GM12872 (cell line): ENCODE measurements at regions not wholly inside any gene's neighbourhood (a gene's known extent, or its start where the extent isn't known, plus 50 kb on each side); places are given as distances from the start of the nearest gene placed in this dataset.

Experiments used
- TF ChIP-seq, protein P1 (sequence below): IDR thresholded peaks from 3 replicates; pipeline ENCODE4 v1.5.1; 2011; ENCODE audit warnings: low read depth, mild to moderate bottlenecking, low read length, moderate library complexity; ENCODE audit not compliant: insufficient read depth

DNA sequence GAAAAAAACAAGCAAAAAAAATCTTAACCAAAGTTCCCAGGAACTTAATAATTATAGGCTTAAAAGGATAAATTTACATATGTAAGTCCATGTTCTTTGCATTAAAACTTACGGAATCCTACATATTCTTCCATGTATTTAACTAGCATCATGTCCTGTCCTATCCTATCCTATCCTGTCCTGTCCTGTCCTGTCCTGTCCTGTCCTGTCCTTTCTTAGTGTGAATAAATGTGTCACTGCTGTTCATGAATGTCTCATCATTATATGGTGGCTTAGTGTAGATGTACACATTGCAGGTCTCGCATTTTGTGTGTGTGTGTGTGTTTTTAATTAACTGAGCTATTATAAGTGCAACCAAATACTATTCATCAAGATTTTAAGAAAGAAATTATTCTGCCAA, 90.0 kb downstream of the TMEM167A start:
- TF ChIP-seq, protein P1, sequence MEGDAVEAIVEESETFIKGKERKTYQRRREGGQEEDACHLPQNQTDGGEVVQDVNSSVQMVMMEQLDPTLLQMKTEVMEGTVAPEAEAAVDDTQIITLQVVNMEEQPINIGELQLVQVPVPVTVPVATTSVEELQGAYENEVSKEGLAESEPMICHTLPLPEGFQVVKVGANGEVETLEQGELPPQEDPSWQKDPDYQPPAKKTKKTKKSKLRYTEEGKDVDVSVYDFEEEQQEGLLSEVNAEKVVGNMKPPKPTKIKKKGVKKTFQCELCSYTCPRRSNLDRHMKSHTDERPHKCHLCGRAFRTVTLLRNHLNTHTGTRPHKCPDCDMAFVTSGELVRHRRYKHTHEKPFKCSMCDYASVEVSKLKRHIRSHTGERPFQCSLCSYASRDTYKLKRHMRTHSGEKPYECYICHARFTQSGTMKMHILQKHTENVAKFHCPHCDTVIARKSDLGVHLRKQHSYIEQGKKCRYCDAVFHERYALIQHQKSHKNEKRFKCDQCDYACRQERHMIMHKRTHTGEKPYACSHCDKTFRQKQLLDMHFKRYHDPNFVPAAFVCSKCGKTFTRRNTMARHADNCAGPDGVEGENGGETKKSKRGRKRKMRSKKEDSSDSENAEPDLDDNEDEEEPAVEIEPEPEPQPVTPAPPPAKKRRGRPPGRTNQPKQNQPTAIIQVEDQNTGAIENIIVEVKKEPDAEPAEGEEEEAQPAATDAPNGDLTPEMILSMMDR = no peak

DNA sequence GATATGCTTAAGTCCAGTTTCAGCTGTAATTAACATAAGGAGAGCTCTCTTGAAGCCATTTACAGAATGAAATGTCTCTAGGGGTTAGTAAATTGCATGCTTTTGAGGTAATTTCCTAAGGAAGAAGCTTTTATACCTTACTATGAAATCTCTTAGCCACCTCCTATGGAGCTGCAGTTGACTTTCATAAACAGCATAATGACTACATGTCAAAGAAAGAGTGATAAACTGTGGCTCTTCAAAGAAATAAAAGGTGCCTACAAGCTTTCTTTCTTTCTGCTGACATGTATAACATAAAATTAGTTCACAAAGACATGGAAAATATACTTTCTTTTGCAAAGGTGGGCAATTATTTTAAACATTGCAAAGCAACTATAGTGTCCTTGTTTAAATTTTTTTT, 90.8 kb downstream of the TMEM167A start:
- TF ChIP-seq, protein P1 = no peak

DNA sequence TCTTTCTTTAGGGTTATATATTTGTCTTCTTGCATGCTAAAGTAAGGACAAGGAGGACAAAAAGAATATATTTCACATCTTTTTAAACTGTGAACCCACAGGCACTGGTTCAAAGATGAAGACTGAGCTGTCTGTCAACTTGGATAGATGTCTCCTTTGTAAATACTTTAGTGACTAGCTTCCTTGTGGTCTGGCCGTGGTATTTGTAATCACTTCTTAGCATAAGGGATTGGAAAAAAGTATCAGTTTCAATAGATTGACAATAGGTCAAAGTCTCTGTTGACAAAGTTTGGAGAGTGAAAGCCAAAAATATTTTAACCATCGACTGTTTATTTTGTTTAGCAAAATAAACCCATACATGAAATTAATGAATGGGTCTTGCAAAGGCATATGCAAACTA, 91.4 kb downstream of the TMEM167A start:
- TF ChIP-seq, protein P1 = no peak

DNA sequence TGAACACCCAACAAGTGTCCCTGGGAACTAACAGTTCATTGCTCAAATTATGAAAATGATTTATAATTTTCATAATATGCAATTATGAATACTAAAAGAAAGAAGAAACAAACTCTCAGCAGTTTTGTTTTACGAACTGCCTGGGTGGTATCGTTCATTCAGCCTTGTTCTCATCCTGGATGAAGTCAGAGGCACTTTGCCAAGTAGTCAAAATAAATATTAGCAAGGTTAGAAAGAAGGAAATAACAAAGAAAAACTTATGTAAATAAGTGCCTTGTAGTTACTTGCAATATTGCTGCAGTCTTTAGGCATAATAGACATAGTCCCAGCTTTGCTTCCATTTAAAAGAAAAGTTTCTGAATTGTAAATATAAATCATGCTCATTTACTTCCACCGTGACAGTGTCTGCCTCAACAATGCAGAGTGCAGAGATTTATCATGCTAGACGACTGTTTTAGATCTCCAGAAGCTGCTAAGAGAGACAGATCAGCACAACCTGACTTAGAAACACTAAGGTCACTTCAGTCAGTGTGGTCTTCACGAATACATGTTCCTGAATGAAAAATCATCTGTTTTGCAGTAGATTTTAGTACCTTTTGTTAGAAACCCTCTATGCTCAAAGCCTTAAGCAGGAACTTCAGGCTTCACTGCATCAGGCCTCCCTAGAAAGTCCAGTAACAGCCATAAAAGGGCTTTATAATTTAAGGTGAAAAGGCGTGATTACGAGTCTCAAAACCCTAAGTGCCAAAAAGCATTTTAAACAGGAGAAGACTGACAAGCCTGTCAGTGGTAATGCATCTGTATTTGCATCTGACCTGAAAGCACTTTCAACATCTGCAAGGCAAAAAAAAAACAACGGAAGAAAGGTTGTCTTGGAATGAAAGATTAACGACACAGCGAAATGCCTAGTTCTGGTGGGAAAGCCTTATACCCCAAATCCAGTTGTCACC, 92.1 kb downstream of the TMEM167A start:
- TF ChIP-seq, protein P1 = no peak

DNA sequence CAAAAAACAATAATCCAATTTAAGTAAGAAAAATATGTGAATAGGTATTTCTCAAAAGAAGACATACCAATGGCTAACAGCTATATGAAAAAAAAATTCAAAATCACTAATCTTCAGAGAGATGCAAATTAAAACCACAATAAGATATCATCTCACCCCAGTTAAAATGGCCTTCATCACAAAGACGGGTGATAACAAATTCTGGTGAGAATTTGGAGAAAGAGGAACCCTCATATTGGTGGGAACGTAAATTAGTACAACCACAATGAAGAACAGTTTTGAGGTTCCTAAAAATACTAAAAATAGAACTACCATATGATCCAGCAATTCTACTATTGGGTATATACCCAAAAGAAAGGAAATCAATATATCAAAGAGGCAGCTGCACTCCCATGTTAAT, 94.3 kb downstream of the TMEM167A start:
- TF ChIP-seq, protein P1 = no peak

DNA sequence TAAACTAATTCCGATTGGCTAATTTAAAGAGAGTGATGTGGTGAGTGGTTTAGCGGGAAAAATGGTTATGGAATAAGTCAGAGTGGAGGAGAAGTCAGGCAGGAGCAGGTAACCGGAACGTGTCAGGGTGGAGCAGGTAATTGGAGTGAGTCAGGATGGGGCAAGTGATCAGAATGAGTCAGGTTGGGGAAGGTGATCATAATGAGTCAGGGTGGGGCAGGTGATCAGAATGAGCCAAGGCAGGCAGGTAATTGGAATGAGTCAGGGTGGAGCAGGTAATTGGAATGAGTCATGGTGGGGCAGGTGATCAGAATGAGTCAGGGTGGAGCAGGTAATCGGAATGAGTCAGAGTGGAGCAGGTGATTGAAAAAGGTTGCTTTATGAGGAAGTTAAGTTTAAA, 101.4 kb downstream of the TMEM167A start:
- TF ChIP-seq, protein P1 = no peak

DNA sequence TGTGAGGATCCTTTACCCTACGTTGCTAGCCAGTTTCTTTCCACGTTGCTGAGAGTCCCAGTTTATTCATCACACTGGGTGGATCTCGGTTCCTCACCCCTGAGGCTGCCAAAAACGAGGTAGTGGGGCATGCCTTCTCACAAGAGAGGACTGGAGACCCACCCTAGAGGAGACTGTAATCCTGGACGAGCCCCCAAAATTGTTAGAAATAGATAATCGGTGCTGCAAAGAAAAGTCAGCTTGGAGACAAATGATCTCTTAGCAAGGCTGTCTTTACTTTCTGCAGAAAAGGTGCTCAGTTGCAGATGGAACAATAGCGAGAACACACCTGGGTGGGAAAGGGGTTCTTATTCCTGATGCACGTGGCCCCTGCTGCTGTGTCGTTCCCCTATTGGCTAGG, 101.8 kb downstream of the TMEM167A start:
- TF ChIP-seq, protein P1 = no peak
